ENCODE measurements at regions not wholly inside any gene's neighbourhood (a gene's known extent, or its start where the extent isn't known, plus 50 kb on each side); places are given as distances from the start of the nearest gene placed in this dataset.
"Not testable (repeated sequence)": the region's sequence is repeated elsewhere in the genome, so short reads cannot be mapped to it uniquely, and the experiment has no call there.

- H3K9me3 ChIP-seq (ENCODE audit: insufficient read depth, low read depth); H2AFZ ChIP-seq; intact Hi-C loops (cut with micrococcal nuclease; ENCODE audit: unreplicated experiment); H4K20me1 ChIP-seq (ENCODE audit: insufficient read depth); DNase-seq; H3K79me2 ChIP-seq (ENCODE audit: low read depth); H3K27me3 ChIP-seq (ENCODE audit: insufficient read depth, low read depth); BruUV-seq (replicated peaks); H3K4me3 ChIP-seq; H3K4me1 ChIP-seq (replicated peaks; ENCODE audit: insufficient read depth); H3K27ac ChIP-seq; H3F3A ChIP-seq (ENCODE audit: insufficient read depth, low read depth); H3K36me3 ChIP-seq (ENCODE audit: low read depth); CTCF ChIA-PET; H3K4me2 ChIP-seq; H3K9me2 ChIP-seq (ENCODE audit: insufficient read depth); POLR2A ChIA-PET (ENCODE audit: unreplicated experiment): not testable (repeated sequence)
These were observed 747.6 kb downstream of the SPATA31A6 start for GRCh38 chr9:42931045-42931444.

DNA sequence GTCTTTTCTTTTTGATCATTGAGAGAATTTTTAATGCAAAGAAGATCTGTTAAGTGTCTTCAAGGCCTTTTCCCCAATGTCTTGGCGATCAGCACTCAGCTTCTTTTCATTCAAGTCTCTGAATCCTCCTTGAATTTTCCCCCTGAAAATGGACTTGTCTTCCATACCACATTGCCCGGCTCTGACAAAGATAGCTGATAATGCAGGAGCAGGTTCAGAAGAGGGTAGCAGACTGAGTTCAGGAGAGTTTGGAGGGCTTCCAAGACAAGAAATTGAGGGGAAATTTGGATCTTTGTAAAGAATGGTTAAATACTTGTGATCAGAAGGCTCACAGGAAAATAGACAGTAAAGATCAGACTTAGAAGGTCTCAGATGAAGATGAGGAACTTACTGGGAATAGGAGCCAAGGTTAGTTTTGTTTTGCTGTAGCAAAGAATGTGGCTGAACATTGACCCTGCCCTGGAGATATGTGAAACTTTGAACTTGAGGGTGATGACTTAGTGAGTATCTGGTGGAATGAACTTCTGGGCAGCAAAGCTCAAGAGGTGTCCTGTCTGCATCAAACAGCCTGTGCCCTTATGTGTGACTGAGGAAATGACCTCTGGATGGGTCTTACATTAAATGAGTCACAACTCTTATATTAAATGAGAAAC, 754.2 kb downstream of the SPATA31A6 start:
- H3K27me3 ChIP-seq (ENCODE audit: insufficient read depth, low read depth); H3K4me1 ChIP-seq (replicated peaks; ENCODE audit: insufficient read depth); POLR2A ChIA-PET (ENCODE audit: unreplicated experiment); H3K9me3 ChIP-seq (ENCODE audit: insufficient read depth, low read depth); H3K4me3 ChIP-seq; H2AFZ ChIP-seq; intact Hi-C loops (cut with micrococcal nuclease; ENCODE audit: unreplicated experiment); CTCF ChIA-PET; BruUV-seq (replicated peaks); H3K36me3 ChIP-seq (ENCODE audit: low read depth); H3F3A ChIP-seq (ENCODE audit: insufficient read depth, low read depth); H3K79me2 ChIP-seq (ENCODE audit: low read depth); H3K27ac ChIP-seq; H3K4me2 ChIP-seq; H3K9me2 ChIP-seq (ENCODE audit: insufficient read depth); H4K20me1 ChIP-seq (ENCODE audit: insufficient read depth); DNase-seq: not testable (repeated sequence)

DNA sequence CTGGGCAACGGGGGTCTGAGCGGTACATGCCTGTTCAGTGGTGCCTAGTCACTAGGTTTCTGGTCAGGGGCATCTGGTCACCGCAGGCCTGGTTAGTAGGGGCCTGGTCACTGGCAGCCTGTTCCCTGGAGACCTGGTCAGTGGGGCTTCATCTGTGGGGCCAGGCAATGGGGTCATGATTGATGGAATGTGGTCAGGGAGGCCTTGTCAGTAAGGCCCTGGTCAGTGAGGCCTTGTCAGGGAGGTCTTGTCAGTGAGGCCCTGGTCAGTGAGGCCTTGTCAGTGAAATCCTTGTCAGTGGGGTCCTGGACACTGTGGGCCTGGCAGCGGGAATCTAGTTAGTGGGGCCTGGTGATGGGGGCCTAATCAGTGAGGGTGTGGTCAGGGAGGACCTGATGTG, 763.6 kb downstream of the SPATA31A6 start:
- H3K27ac ChIP-seq; H2AFZ ChIP-seq; DNase-seq; BruUV-seq (replicated peaks); H3F3A ChIP-seq (ENCODE audit: insufficient read depth, low read depth); H3K27me3 ChIP-seq (ENCODE audit: insufficient read depth, low read depth); H3K4me3 ChIP-seq; H3K36me3 ChIP-seq (ENCODE audit: low read depth); CTCF ChIA-PET; POLR2A ChIA-PET (ENCODE audit: unreplicated experiment); H3K9me3 ChIP-seq (ENCODE audit: insufficient read depth, low read depth); H3K9me2 ChIP-seq (ENCODE audit: insufficient read depth); H3K4me2 ChIP-seq; H4K20me1 ChIP-seq (ENCODE audit: insufficient read depth); intact Hi-C loops (cut with micrococcal nuclease; ENCODE audit: unreplicated experiment); H3K79me2 ChIP-seq (ENCODE audit: low read depth); H3K4me1 ChIP-seq (replicated peaks; ENCODE audit: insufficient read depth): not testable (repeated sequence)

GRCh38 chr9:42951239-42951638, 767.8 kb downstream of the SPATA31A6 start:
- H3K4me2 ChIP-seq; H3K9me2 ChIP-seq (ENCODE audit: insufficient read depth); H3K4me1 ChIP-seq (replicated peaks; ENCODE audit: insufficient read depth); H3K4me3 ChIP-seq; H3K27me3 ChIP-seq (ENCODE audit: insufficient read depth, low read depth); H2AFZ ChIP-seq; H3K27ac ChIP-seq; CTCF ChIA-PET; H3F3A ChIP-seq (ENCODE audit: insufficient read depth, low read depth); H3K79me2 ChIP-seq (ENCODE audit: low read depth); H4K20me1 ChIP-seq (ENCODE audit: insufficient read depth); intact Hi-C loops (cut with micrococcal nuclease; ENCODE audit: unreplicated experiment); BruUV-seq (replicated peaks); H3K9me3 ChIP-seq (ENCODE audit: insufficient read depth, low read depth); POLR2A ChIA-PET (ENCODE audit: unreplicated experiment); H3K36me3 ChIP-seq (ENCODE audit: low read depth): not testable (repeated sequence)
- DNase-seq, result peak in 1 of 2 experiments; percentile 2
- TF ChIP-seq, protein P1, sequence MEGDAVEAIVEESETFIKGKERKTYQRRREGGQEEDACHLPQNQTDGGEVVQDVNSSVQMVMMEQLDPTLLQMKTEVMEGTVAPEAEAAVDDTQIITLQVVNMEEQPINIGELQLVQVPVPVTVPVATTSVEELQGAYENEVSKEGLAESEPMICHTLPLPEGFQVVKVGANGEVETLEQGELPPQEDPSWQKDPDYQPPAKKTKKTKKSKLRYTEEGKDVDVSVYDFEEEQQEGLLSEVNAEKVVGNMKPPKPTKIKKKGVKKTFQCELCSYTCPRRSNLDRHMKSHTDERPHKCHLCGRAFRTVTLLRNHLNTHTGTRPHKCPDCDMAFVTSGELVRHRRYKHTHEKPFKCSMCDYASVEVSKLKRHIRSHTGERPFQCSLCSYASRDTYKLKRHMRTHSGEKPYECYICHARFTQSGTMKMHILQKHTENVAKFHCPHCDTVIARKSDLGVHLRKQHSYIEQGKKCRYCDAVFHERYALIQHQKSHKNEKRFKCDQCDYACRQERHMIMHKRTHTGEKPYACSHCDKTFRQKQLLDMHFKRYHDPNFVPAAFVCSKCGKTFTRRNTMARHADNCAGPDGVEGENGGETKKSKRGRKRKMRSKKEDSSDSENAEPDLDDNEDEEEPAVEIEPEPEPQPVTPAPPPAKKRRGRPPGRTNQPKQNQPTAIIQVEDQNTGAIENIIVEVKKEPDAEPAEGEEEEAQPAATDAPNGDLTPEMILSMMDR (conservative IDR thresholded peaks at IDR 0.05), result peak; percentile 36; the same call in 1 of the 2 replicates

DNA sequence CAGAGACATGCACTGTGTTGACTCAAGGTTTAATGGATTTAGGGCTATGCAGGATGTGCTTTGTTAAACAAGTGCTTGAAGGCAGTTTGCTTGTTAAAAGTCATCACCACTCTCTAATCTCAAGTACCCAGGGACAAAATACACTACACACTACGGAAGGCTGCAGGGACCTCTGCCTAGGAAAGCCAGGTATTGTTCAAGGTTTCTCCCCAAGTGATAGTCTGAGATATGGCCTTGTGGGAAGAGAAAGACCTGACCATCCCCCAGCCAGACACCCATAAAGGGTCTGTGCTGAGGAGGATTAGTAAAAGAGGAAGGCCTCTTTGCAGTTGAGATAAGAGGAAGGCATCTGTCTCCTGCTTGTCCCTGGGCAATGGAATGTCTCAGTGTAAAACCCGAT, 781.7 kb downstream of the SPATA31A6 start:
- H3K36me3 ChIP-seq (ENCODE audit: low read depth); intact Hi-C loops (cut with micrococcal nuclease; ENCODE audit: unreplicated experiment); H3K27ac ChIP-seq; H2AFZ ChIP-seq; H3F3A ChIP-seq (ENCODE audit: insufficient read depth, low read depth); BruUV-seq (replicated peaks); H3K4me3 ChIP-seq; H3K79me2 ChIP-seq (ENCODE audit: low read depth); H4K20me1 ChIP-seq (ENCODE audit: insufficient read depth); H3K4me2 ChIP-seq; POLR2A ChIA-PET (ENCODE audit: unreplicated experiment); H3K9me3 ChIP-seq (ENCODE audit: insufficient read depth, low read depth); H3K27me3 ChIP-seq (ENCODE audit: insufficient read depth, low read depth); DNase-seq; H3K4me1 ChIP-seq (replicated peaks; ENCODE audit: insufficient read depth); H3K9me2 ChIP-seq (ENCODE audit: insufficient read depth); CTCF ChIA-PET: not testable (repeated sequence)

GRCh38 chr9:42971872-42972271, 788.4 kb downstream of the SPATA31A6 start:
- H3K4me3 ChIP-seq; H3F3A ChIP-seq (ENCODE audit: insufficient read depth, low read depth); H3K27ac ChIP-seq; H3K36me3 ChIP-seq (ENCODE audit: low read depth); H3K9me3 ChIP-seq (ENCODE audit: insufficient read depth, low read depth); DNase-seq; intact Hi-C loops (cut with micrococcal nuclease; ENCODE audit: unreplicated experiment); H3K27me3 ChIP-seq (ENCODE audit: insufficient read depth, low read depth); H2AFZ ChIP-seq; H3K4me2 ChIP-seq; BruUV-seq (replicated peaks); H3K4me1 ChIP-seq (replicated peaks; ENCODE audit: insufficient read depth); H3K9me2 ChIP-seq (ENCODE audit: insufficient read depth); H3K79me2 ChIP-seq (ENCODE audit: low read depth); H4K20me1 ChIP-seq (ENCODE audit: insufficient read depth); CTCF ChIA-PET; POLR2A ChIA-PET (ENCODE audit: unreplicated experiment): not testable (repeated sequence)

GRCh38 chr9:42974725-42975124, 791.3 kb downstream of the SPATA31A6 start:
- DNase-seq; H3K27me3 ChIP-seq (ENCODE audit: insufficient read depth, low read depth); BruUV-seq (replicated peaks); H4K20me1 ChIP-seq (ENCODE audit: insufficient read depth); intact Hi-C loops (cut with micrococcal nuclease; ENCODE audit: unreplicated experiment); H3K36me3 ChIP-seq (ENCODE audit: low read depth); H3K27ac ChIP-seq; H3K79me2 ChIP-seq (ENCODE audit: low read depth); H2AFZ ChIP-seq; H3K4me3 ChIP-seq; H3F3A ChIP-seq (ENCODE audit: insufficient read depth, low read depth); H3K4me1 ChIP-seq (replicated peaks; ENCODE audit: insufficient read depth); H3K9me2 ChIP-seq (ENCODE audit: insufficient read depth); H3K9me3 ChIP-seq (ENCODE audit: insufficient read depth, low read depth); POLR2A ChIA-PET (ENCODE audit: unreplicated experiment); CTCF ChIA-PET; H3K4me2 ChIP-seq: not testable (repeated sequence)
